H9 (cell line): ENCODE measurements at regions not wholly inside any gene's neighbourhood (a gene's known extent, or its start where the extent isn't known, plus 50 kb on each side); places are given as distances from the start of the nearest gene placed in this dataset.

Source experiments
- DNase-seq: peaks from one replicate; pipeline ENCODE4 v3.0.0-alpha.2; 2017
- H2AFZ ChIP-seq: one replicate; pipeline ENCODE4 v1.6.1; 2013; ENCODE audit warnings: mild to moderate bottlenecking, low read length, control low read depth, moderate library complexity
- H2AK5ac ChIP-seq: 2 replicates; pipeline ENCODE4 v1.6.1; 2013; ENCODE audit warnings: low read length, control low read depth, mixed read lengths; ENCODE audit not compliant: insufficient read length
- H2BK120ac ChIP-seq: one replicate; pipeline ENCODE4 v1.6.1; 2013; ENCODE audit warnings: low read depth, mild to moderate bottlenecking, low read length, control low read depth, inconsistent platforms; ENCODE audit not compliant: poor library complexity, severe bottlenecking
- H2BK12ac ChIP-seq: 2 replicates; pipeline ENCODE4 v1.6.1; 2013; ENCODE audit warnings: low read length, control low read depth, mixed read lengths, low read depth; ENCODE audit not compliant: insufficient read length
- H2BK15ac ChIP-seq: 2 replicates; pipeline ENCODE4 v1.6.1; 2013; ENCODE audit warnings: low read depth, low read length, control low read depth
- H2BK20ac ChIP-seq: one replicate; pipeline ENCODE4 v1.6.1; 2013; ENCODE audit warnings: low read depth, mild to moderate bottlenecking, low read length, control low read depth, inconsistent platforms; ENCODE audit not compliant: poor library complexity, severe bottlenecking
- H2BK5ac ChIP-seq: 2 replicates; pipeline ENCODE4 v1.6.1; 2013; ENCODE audit warnings: low read length, control low read depth, mixed read lengths; ENCODE audit not compliant: insufficient read length
- H3K14ac ChIP-seq: 2 replicates; pipeline ENCODE4 v1.6.1; 2013; ENCODE audit warnings: low read length, control low read depth; ENCODE audit not compliant: insufficient read depth
- H3K18ac ChIP-seq: 2 replicates; pipeline ENCODE4 v1.6.1; 2013; ENCODE audit warnings: low read depth, mild to moderate bottlenecking, mixed read lengths, low read length, control low read depth; ENCODE audit not compliant: insufficient read length
- H3K23ac ChIP-seq: 2 replicates; pipeline ENCODE4 v1.6.1; 2013; ENCODE audit warnings: low read length, control low read depth, mixed read lengths, low read depth; ENCODE audit not compliant: insufficient read length
- H3K23me2 ChIP-seq: 2 replicates; pipeline ENCODE4 v1.6.1; 2013; ENCODE audit warnings: low read depth, mild to moderate bottlenecking, mixed read lengths, low read length, control low read depth; ENCODE audit not compliant: insufficient read length, poor library complexity, severe bottlenecking
- H3K27ac ChIP-seq: 2 replicates; pipeline ENCODE4 v1.5.1; 2013; ENCODE audit warnings: low read length, control low read depth, mixed read lengths, low read depth; ENCODE audit not compliant: insufficient read length
- H3K27me3 ChIP-seq: 2 replicates; pipeline ENCODE4 v1.6.1; 2013; ENCODE audit warnings: low read length, control low read depth, inconsistent platforms; ENCODE audit not compliant: insufficient read depth
- H3K4ac ChIP-seq: 2 replicates; pipeline ENCODE4 v1.6.1; 2013; ENCODE audit warnings: low read depth, mild to moderate bottlenecking, control low read depth, inconsistent platforms, low read length, moderate library complexity
- H3K4me1 ChIP-seq: 2 replicates; pipeline ENCODE4 v1.6.1; 2013; ENCODE audit warnings: low read length, control low read depth, inconsistent platforms; ENCODE audit not compliant: insufficient read depth
- H3K4me2 ChIP-seq: 2 replicates; pipeline ENCODE4 v1.6.1; 2013; ENCODE audit warnings: low read length, control low read depth, mixed read lengths; ENCODE audit not compliant: insufficient read length, insufficient read depth
- H3K56ac ChIP-seq: 2 replicates; pipeline ENCODE4 v1.6.1; 2013; ENCODE audit warnings: low read depth, mild to moderate bottlenecking, mixed read lengths, low read length, control low read depth; ENCODE audit not compliant: insufficient read length
- H3K79me1 ChIP-seq: 2 replicates; pipeline ENCODE4 v1.6.1; 2013; ENCODE audit warnings: low read depth, mild to moderate bottlenecking, moderate library complexity, low read length, control low read depth, inconsistent platforms; ENCODE audit not compliant: insufficient read depth, poor library complexity, severe bottlenecking
- H3K79me2 ChIP-seq: 2 replicates; pipeline ENCODE4 v1.6.1; 2013; ENCODE audit warnings: low read length, control low read depth, inconsistent platforms; ENCODE audit not compliant: insufficient read depth
- H3K9ac ChIP-seq: 2 replicates; pipeline ENCODE4 v1.6.1; 2013; ENCODE audit warnings: low read length, control low read depth, mixed read lengths; ENCODE audit not compliant: insufficient read length; ENCODE audit errors: extremely low read depth
- H3K9me3 ChIP-seq: one replicate; pipeline ENCODE4 v1.6.1; 2013; ENCODE audit warnings: low read depth, low read length, inconsistent platforms; ENCODE audit not compliant: control insufficient read depth
- H3T11ph ChIP-seq: one replicate; pipeline ENCODE4 v1.6.1; 2013; ENCODE audit warnings: mild to moderate bottlenecking, low read length, control low read depth, inconsistent platforms
- H4K20me1 ChIP-seq: one replicate; pipeline ENCODE4 v1.6.1; 2013; ENCODE audit not compliant: control insufficient read depth, insufficient read length, insufficient read depth
- H4K5ac ChIP-seq: 2 replicates; pipeline ENCODE4 v1.6.1; 2013; ENCODE audit warnings: low read depth, mild to moderate bottlenecking, mixed read lengths, low read length, control low read depth; ENCODE audit not compliant: insufficient read length
- H4K8ac ChIP-seq: replicated peaks from 2 replicates; pipeline ENCODE4 v1.6.1; 2013; ENCODE audit warnings: low read length, control low read depth, mixed read lengths, low read depth; ENCODE audit not compliant: insufficient read length
- H4K91ac ChIP-seq: 2 replicates; pipeline ENCODE4 v1.6.1; 2013; ENCODE audit warnings: low read depth, mild to moderate bottlenecking, moderate library complexity, mixed read lengths, low read length, control low read depth; ENCODE audit not compliant: insufficient read length
- H3K27ac Mint-ChIP-seq, 3 experiments: 2 replicates in 2 of 3; 3 replicates in 1 of 3; pipeline ENCODE4 v1.8.0; 2020 to 2021; ENCODE audit warnings: mixed read lengths in 3 of 3, mild to moderate bottlenecking in 1 of 3, moderate library complexity in 1 of 3
- H3K27me3 Mint-ChIP-seq: 2 replicates; pipeline ENCODE4 v1.8.0; 2021; ENCODE audit warnings: low read depth, mild to moderate bottlenecking, moderate library complexity, mixed read lengths
- H3K36me3 Mint-ChIP-seq, 3 experiments: 2 replicates in 2 of 3; 3 replicates in 1 of 3; pipeline ENCODE4 v1.8.0; 2020 to 2021; ENCODE audit warnings: low read depth in 3 of 3, mixed read lengths in 3 of 3; ENCODE audit not compliant: insufficient read depth in 1 of 3
- H3K4me1 Mint-ChIP-seq, 2 experiments: 2 replicates each; pipeline ENCODE4 v1.8.0; 2020; ENCODE audit warnings: mixed read lengths in 2 of 2
- H3K4me3 Mint-ChIP-seq, 2 experiments: 2 replicates in 1 of 2; 3 replicates in 1 of 2; pipeline ENCODE4 v1.8.0; 2020 to 2021; ENCODE audit warnings: mild to moderate bottlenecking in 2 of 2, mixed read lengths in 2 of 2, moderate library complexity in 1 of 2
- H3K9me3 Mint-ChIP-seq, 2 experiments: 2 replicates in 1 of 2; 3 replicates in 1 of 2; pipeline ENCODE4 v1.8.0; 2020; ENCODE audit warnings: mild to moderate bottlenecking in 2 of 2, mixed read lengths in 2 of 2, moderate library complexity in 1 of 2
- CTCF ChIP-seq: fragments of 200-600 bp; sonication (generic); conservative IDR thresholded peaks from 3 replicates; pipeline ENCODE4 v1.8.0; 2021; ENCODE audit warnings: antibody characterized with exemption, mild to moderate bottlenecking
- WGBS: extraction: QIAGEN DNeasy Blood & Tissue Kit; methylation state at CpG from one replicate; pipeline ENCODE4 v1.1.7; 2013; ENCODE audit warnings: missing lambda C conversion rate, low lambda C conversion rate, mixed read lengths; ENCODE audit not compliant: insufficient read length; ENCODE audit errors: extremely low coverage; 5-methylcytosine and 5-hydroxymethylcytosine counted together

GRCh38 chr5:96083361-96083881 is 121.8 kb upstream of the ELL2 start:
- H3K27me3 ChIP-seq = no peaks in the 10 kb centered on the region
- no peak overlapping the region for H2AK5ac ChIP-seq
- no peak overlapping the region for H2BK20ac ChIP-seq
- Mint-ChIP-seq H3K36me3 (no peaks in the 10 kb centered on the region), H3K27me3 (no peaks in the 10 kb centered on the region), H3K27ac (peak overlapping the region; percentile 71 to 98 (median 98)), H3K4me1 (peaks cover 48 to 53% of the 10 kb centered on the region in 2 experiments), H3K4me3 (peak overlapping the region; percentile 14 to 57; a peak in 4 of 5 replicates), H3K9me3 (no peaks in the 10 kb centered on the region; a peak in 1 of 5 replicates)
- H3K9ac ChIP-seq = no peak overlapping the region
- no peak overlapping the region; the same call in 1 of the 2 replicates for H3K14ac ChIP-seq
- H3K79me2 ChIP-seq = no peaks in the 10 kb centered on the region
- H3K4me2 ChIP-seq = peak overlapping the region; percentile 20
- no peak overlapping the region for H2BK15ac ChIP-seq
- no peak for TF ChIP-seq CTCF
- no peak overlapping the region for H3K56ac ChIP-seq
- no peaks in the 10 kb centered on the region for H3K23me2 ChIP-seq
- no peak overlapping the region for H2BK12ac ChIP-seq
- H2AFZ ChIP-seq = peak overlapping the region; percentile 24
- no peak overlapping the region for H2BK120ac ChIP-seq
- H3K18ac ChIP-seq = no peak overlapping the region
- no peak overlapping the region for H4K8ac ChIP-seq
- no peak overlapping the region for H4K91ac ChIP-seq
- H3K27ac ChIP-seq = peak overlapping the region; percentile 81
- no peak overlapping the region for H3T11ph ChIP-seq
- no peaks in the 10 kb centered on the region for H3K79me1 ChIP-seq
- no peak overlapping the region for H3K23ac ChIP-seq
- no peak overlapping the region for H3K4ac ChIP-seq
- peak overlapping the region; percentile 39 for H2BK5ac ChIP-seq
- H4K5ac ChIP-seq = no peak overlapping the region
- no CpG with 5 or more reads among the region's 4 CpGs for WGBS
- peak; percentile 48 for DNase-seq
- H3K4me1 ChIP-seq = peaks cover 15% of the 10 kb centered on the region; the same call in 1 of the 2 replicates
- no peaks in the 10 kb centered on the region for H3K9me3 ChIP-seq
- no peaks in the 10 kb centered on the region for H4K20me1 ChIP-seq
